ENCODE measurements at regions not wholly inside any gene's neighbourhood (a gene's known extent, or its start where the extent isn't known, plus 50 kb on each side); places are given as distances from the start of the nearest gene placed in this dataset.
A peak's percentile ranks its signal among the peaks of the same experiment; 100 is the strongest.

GRCh38 chr6:71038711-71039344 is 82.0 kb upstream of the B3GAT2 start:
- Histone ChIP-seq H3K18ac (ENCODE audit: low read depth in 1 of 2, low read length in 2 of 2) (no peak overlapping the region), H4K91ac (ENCODE audit: low read length) (no peak overlapping the region), H3K14ac (ENCODE audit: low read length in 2 of 2) (no peak overlapping the region), H2BK120ac (ENCODE audit: low read depth, low read length) (no peak overlapping the region), H3K4ac (ENCODE audit: low read depth in 1 of 2, low read length in 2 of 2) (no peak overlapping the region), H4K8ac (ENCODE audit: low read length) (no peak overlapping the region), H2AK5ac (ENCODE audit: low read length, severe bottlenecking) (no peak overlapping the region), H2BK12ac (ENCODE audit: low read length in 2 of 2) (no peak overlapping the region), H2BK15ac (ENCODE audit: low read depth, poor library complexity, severe bottlenecking) (no peak overlapping the region), H3K9ac (ENCODE audit: low read length) (no peak overlapping the region), H3K4me1 (ENCODE audit: control insufficient read depth, insufficient read depth, low read depth, low read length) (peaks cover 2% of the 10 kb centered on the region), H3K23ac (ENCODE audit: low read length in 2 of 2) (no peak overlapping the region), H3K79me1 (replicated peaks; ENCODE audit: low read length, poor library complexity, severe bottlenecking) (no peaks in the 10 kb centered on the region), H2AFZ (ENCODE audit: low read depth, low read length) (no peak overlapping the region), H3K36me3 (ENCODE audit: control insufficient read depth in 1 of 2, insufficient read depth in 2 of 2, low read depth in 1 of 2, low read length in 2 of 2) (no peaks in the 10 kb centered on the region), H3K27me3 (ENCODE audit: control insufficient read depth in 1 of 2, insufficient read depth in 1 of 2, low read length in 2 of 2) (peaks cover 0 to 24% of the 10 kb centered on the region in 2 experiments), H3K27ac (ENCODE audit: low read length, poor library complexity, severe bottlenecking) (no peak overlapping the region), H3K9me3 (ENCODE audit: control insufficient read depth, low read length) (no peaks in the 10 kb centered on the region), H2BK5ac (ENCODE audit: low read depth, low read length, poor library complexity, severe bottlenecking) (no peak overlapping the region), H3K4me3 (ENCODE audit: insufficient read depth in 1 of 2, low read depth in 1 of 2, low read length in 2 of 2) (no peak overlapping the region), H3K4me2 (ENCODE audit: low read length, poor library complexity, severe bottlenecking) (no peak overlapping the region)
- 88% methylated on average over 7 of the region's 8 CpGs for WGBS
- no peak for DNase-seq

GRCh38 chr6:71040043-71040442 is 83.2 kb upstream of the B3GAT2 start:
- no peak overlapping the region for H3K14ac ChIP-seq (ENCODE audit: low read length in 2 of 2)
- no peak overlapping the region for H2AFZ ChIP-seq (ENCODE audit: low read depth, low read length)
- peak overlapping the region in 1 of 2 experiments; percentile 70 for H2BK12ac ChIP-seq (ENCODE audit: low read length in 2 of 2)
- H2BK120ac ChIP-seq (ENCODE audit: low read depth, low read length) = no peak overlapping the region
- H3K4me2 ChIP-seq (ENCODE audit: low read length, poor library complexity, severe bottlenecking) = no peak overlapping the region
- WGBS = 83% methylated on average over 1 of the region's 1 CpG
- no peak overlapping the region for H3K23ac ChIP-seq (ENCODE audit: low read length in 2 of 2)
- H2BK5ac ChIP-seq (ENCODE audit: low read depth, low read length, poor library complexity, severe bottlenecking) = no peak overlapping the region
- no peak overlapping the region for H4K91ac ChIP-seq (ENCODE audit: low read length)
- no peak overlapping the region for H4K8ac ChIP-seq (ENCODE audit: low read length)
- peaks cover 0 to 24% of the 10 kb centered on the region in 2 experiments for H3K27me3 ChIP-seq (ENCODE audit: control insufficient read depth in 1 of 2, insufficient read depth in 1 of 2, low read length in 2 of 2)
- no peak overlapping the region for H3K4ac ChIP-seq (ENCODE audit: low read depth in 1 of 2, low read length in 2 of 2)
- no peak for DNase-seq
- H3K9ac ChIP-seq (ENCODE audit: low read length) = no peak overlapping the region
- no peak overlapping the region for H3K18ac ChIP-seq (ENCODE audit: low read depth in 1 of 2, low read length in 2 of 2)
- no peaks in the 10 kb centered on the region for H3K36me3 ChIP-seq (ENCODE audit: control insufficient read depth in 1 of 2, insufficient read depth in 2 of 2, low read depth in 1 of 2, low read length in 2 of 2)
- peaks cover 2% of the 10 kb centered on the region for H3K4me1 ChIP-seq (ENCODE audit: control insufficient read depth, insufficient read depth, low read depth, low read length)
- H3K9me3 ChIP-seq (ENCODE audit: control insufficient read depth, low read length) = no peaks in the 10 kb centered on the region
- no peak overlapping the region for H3K4me3 ChIP-seq (ENCODE audit: insufficient read depth in 1 of 2, low read depth in 1 of 2, low read length in 2 of 2)
- no peak overlapping the region for H2AK5ac ChIP-seq (ENCODE audit: low read length, severe bottlenecking)
- no peaks in the 10 kb centered on the region for H3K79me1 ChIP-seq (replicated peaks; ENCODE audit: low read length, poor library complexity, severe bottlenecking)
- H2BK15ac ChIP-seq (ENCODE audit: low read depth, poor library complexity, severe bottlenecking) = no peak overlapping the region
- no peak overlapping the region for H3K27ac ChIP-seq (ENCODE audit: low read length, poor library complexity, severe bottlenecking)

GRCh38 chr6:71040841-71041240 is 84.0 kb upstream of the B3GAT2 start:
- no peak overlapping the region for H2BK12ac ChIP-seq (ENCODE audit: low read length in 2 of 2)
- H2AFZ ChIP-seq (ENCODE audit: low read depth, low read length) = no peak overlapping the region
- H3K4me2 ChIP-seq (ENCODE audit: low read length, poor library complexity, severe bottlenecking) = no peak overlapping the region
- no peak overlapping the region for H2BK5ac ChIP-seq (ENCODE audit: low read depth, low read length, poor library complexity, severe bottlenecking)
- no peak overlapping the region for H3K9ac ChIP-seq (ENCODE audit: low read length)
- no peak overlapping the region for H3K4ac ChIP-seq (ENCODE audit: low read depth in 1 of 2, low read length in 2 of 2)
- H3K36me3 ChIP-seq (ENCODE audit: control insufficient read depth in 1 of 2, insufficient read depth in 2 of 2, low read depth in 1 of 2, low read length in 2 of 2) = no peaks in the 10 kb centered on the region
- peaks cover 0 to 24% of the 10 kb centered on the region in 2 experiments for H3K27me3 ChIP-seq (ENCODE audit: control insufficient read depth in 1 of 2, insufficient read depth in 1 of 2, low read length in 2 of 2)
- H3K9me3 ChIP-seq (ENCODE audit: control insufficient read depth, low read length) = no peaks in the 10 kb centered on the region
- H3K27ac ChIP-seq (ENCODE audit: low read length, poor library complexity, severe bottlenecking) = no peak overlapping the region
- H3K14ac ChIP-seq (ENCODE audit: low read length in 2 of 2) = no peak overlapping the region
- H4K8ac ChIP-seq (ENCODE audit: low read length) = no peak overlapping the region
- H2AK5ac ChIP-seq (ENCODE audit: low read length, severe bottlenecking) = no peak overlapping the region
- DNase-seq = no peak
- no peak overlapping the region for H3K4me3 ChIP-seq (ENCODE audit: insufficient read depth in 1 of 2, low read depth in 1 of 2, low read length in 2 of 2)
- H3K23ac ChIP-seq (ENCODE audit: low read length in 2 of 2) = no peak overlapping the region
- H3K4me1 ChIP-seq (ENCODE audit: control insufficient read depth, insufficient read depth, low read depth, low read length) = peaks cover 2% of the 10 kb centered on the region
- no peak overlapping the region for H4K91ac ChIP-seq (ENCODE audit: low read length)
- WGBS = 48% methylated on average over 1 of the region's 2 CpGs
- no peak overlapping the region for H2BK15ac ChIP-seq (ENCODE audit: low read depth, poor library complexity, severe bottlenecking)
- H2BK120ac ChIP-seq (ENCODE audit: low read depth, low read length) = no peak overlapping the region
- no peaks in the 10 kb centered on the region for H3K79me1 ChIP-seq (replicated peaks; ENCODE audit: low read length, poor library complexity, severe bottlenecking)
- no peak overlapping the region for H3K18ac ChIP-seq (ENCODE audit: low read depth in 1 of 2, low read length in 2 of 2)

GRCh38 chr6:71043902-71044301 is 87.0 kb upstream of the B3GAT2 start:
- H3K4ac ChIP-seq (ENCODE audit: low read depth in 1 of 2, low read length in 2 of 2) = no peak overlapping the region
- peaks cover 0 to 16% of the 10 kb centered on the region in 2 experiments for H3K27me3 ChIP-seq (ENCODE audit: control insufficient read depth in 1 of 2, insufficient read depth in 1 of 2, low read length in 2 of 2)
- H2BK120ac ChIP-seq (ENCODE audit: low read depth, low read length) = no peak overlapping the region
- H3K23ac ChIP-seq (ENCODE audit: low read length in 2 of 2) = no peak overlapping the region
- no peak overlapping the region for H3K4me3 ChIP-seq (ENCODE audit: insufficient read depth in 1 of 2, low read depth in 1 of 2, low read length in 2 of 2)
- no peaks in the 10 kb centered on the region for H3K79me1 ChIP-seq (replicated peaks; ENCODE audit: low read length, poor library complexity, severe bottlenecking)
- 38% methylated on average over 1 of the region's 1 CpG for WGBS
- H3K18ac ChIP-seq (ENCODE audit: low read depth in 1 of 2, low read length in 2 of 2) = no peak overlapping the region
- H2AK5ac ChIP-seq (ENCODE audit: low read length, severe bottlenecking) = no peak overlapping the region
- no peak overlapping the region for H3K4me2 ChIP-seq (ENCODE audit: low read length, poor library complexity, severe bottlenecking)
- no peak overlapping the region for H4K91ac ChIP-seq (ENCODE audit: low read length)
- H3K9me3 ChIP-seq (ENCODE audit: control insufficient read depth, low read length) = no peaks in the 10 kb centered on the region
- no peak overlapping the region for H3K14ac ChIP-seq (ENCODE audit: low read length in 2 of 2)
- H2BK15ac ChIP-seq (ENCODE audit: low read depth, poor library complexity, severe bottlenecking) = no peak overlapping the region
- no peak overlapping the region for H4K8ac ChIP-seq (ENCODE audit: low read length)
- no peak overlapping the region for H2BK5ac ChIP-seq (ENCODE audit: low read depth, low read length, poor library complexity, severe bottlenecking)
- peak; percentile 15 for DNase-seq
- no peak overlapping the region for H3K27ac ChIP-seq (ENCODE audit: low read length, poor library complexity, severe bottlenecking)
- no peaks in the 10 kb centered on the region for H3K36me3 ChIP-seq (ENCODE audit: control insufficient read depth in 1 of 2, insufficient read depth in 2 of 2, low read depth in 1 of 2, low read length in 2 of 2)
- no peak overlapping the region for H3K9ac ChIP-seq (ENCODE audit: low read length)
- H3K4me1 ChIP-seq (ENCODE audit: control insufficient read depth, insufficient read depth, low read depth, low read length) = peaks cover 2% of the 10 kb centered on the region
- no peak overlapping the region for H2BK12ac ChIP-seq (ENCODE audit: low read length in 2 of 2)
- no peak overlapping the region for H2AFZ ChIP-seq (ENCODE audit: low read depth, low read length)

Measured in mesenchymal stem cell (in vitro differentiated cells and primary cell).